Right lobe of liver (tissue), 4 donors: ENCODE measurements at regions not wholly inside any gene's neighbourhood (a gene's known extent, or its start where the extent isn't known, plus 50 kb on each side); places are given as distances from the start of the nearest gene placed in this dataset.

Experiments
- POLR2A ChIP-seq: fragments of 450-650 bp; IDR thresholded peaks from one replicate; pipeline ENCODE4 v1.6.1; 2017; ENCODE audit warnings: antibody characterized with exemption, mild to moderate bottlenecking
- TF ChIP-seq, protein P1 (sequence below), 4 donors: fragments of 200-600 bp in 3 of 4; fragments of 450-650 bp in 1 of 4; IDR thresholded peaks; one replicate each; pipeline versions ENCODE4 v1.5.1 to v1.8.0; 2016 to 2022; ENCODE audit warnings: antibody characterized with exemption in 4 of 4, mild to moderate bottlenecking in 2 of 4
- donor health status: DM: no; HTN: no; CAD: no.
- donor health status: DM: no; HTN: no; CAD: no.
- donor health status: DM: no; HTN: yes; CAD: no.

DNA sequence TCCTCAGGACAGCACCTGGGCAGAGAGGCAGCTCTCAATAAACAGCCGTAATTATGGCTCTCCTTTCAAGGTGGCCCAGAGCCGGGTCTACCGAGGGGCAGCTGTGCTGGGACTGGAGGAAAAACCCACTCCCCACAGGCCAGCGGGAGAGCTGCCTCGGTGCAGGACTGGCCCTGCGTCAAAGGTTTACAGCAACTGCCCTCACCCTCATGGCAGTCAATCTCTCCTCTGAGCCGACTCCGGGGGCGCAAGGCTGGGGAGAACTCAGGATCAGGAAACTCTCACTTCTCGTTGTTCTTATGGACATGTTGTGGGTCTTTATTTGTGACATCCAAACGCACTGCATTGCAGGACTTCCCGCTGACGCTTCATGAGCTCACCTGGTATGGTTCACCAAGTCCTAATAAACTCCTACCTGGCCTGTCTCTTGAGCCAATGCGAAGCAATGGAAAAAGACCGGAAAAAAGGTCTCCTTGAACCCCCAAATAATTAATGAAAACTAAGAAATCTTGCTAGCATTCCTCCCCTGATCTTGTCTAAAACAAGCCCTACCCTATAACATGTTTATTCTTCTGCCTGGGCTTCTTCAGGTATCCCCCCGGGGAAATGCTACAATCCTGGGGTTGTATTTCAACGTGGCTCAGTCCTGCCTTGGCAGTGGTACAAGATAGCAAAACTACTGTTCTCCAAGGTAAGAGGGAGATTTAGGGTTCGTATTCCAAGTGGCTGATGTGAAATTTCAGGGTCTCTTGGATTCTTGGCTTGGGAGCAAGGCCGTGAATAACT, 50.1 kb upstream of the CDKN2AIP start:
- TF ChIP-seq, protein P1, sequence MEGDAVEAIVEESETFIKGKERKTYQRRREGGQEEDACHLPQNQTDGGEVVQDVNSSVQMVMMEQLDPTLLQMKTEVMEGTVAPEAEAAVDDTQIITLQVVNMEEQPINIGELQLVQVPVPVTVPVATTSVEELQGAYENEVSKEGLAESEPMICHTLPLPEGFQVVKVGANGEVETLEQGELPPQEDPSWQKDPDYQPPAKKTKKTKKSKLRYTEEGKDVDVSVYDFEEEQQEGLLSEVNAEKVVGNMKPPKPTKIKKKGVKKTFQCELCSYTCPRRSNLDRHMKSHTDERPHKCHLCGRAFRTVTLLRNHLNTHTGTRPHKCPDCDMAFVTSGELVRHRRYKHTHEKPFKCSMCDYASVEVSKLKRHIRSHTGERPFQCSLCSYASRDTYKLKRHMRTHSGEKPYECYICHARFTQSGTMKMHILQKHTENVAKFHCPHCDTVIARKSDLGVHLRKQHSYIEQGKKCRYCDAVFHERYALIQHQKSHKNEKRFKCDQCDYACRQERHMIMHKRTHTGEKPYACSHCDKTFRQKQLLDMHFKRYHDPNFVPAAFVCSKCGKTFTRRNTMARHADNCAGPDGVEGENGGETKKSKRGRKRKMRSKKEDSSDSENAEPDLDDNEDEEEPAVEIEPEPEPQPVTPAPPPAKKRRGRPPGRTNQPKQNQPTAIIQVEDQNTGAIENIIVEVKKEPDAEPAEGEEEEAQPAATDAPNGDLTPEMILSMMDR (IDR thresholded peaks at IDR 0.05): no peak
- no peak for TF ChIP-seq POLR2A
